ENCODE measurements at regions not wholly inside any gene's neighbourhood (a gene's known extent, or its start where the extent isn't known, plus 50 kb on each side); places are given as distances from the start of the nearest gene placed in this dataset.

- DNase-seq (ENCODE audit: low spot score in 2 of 2), result no peak
- Mint-ChIP-seq H3K27me3 (peaks cover 7% of the 10 kb centered on the region), H3K4me3 (no peak overlapping the region), H3K4me1 (no peaks in the 10 kb centered on the region), H3K36me3 (no peaks in the 10 kb centered on the region), H3K27ac (no peak overlapping the region), H3K9me3 (peaks cover 3% of the 10 kb centered on the region)
- no peak for ATAC-seq (ENCODE audit: low read depth)
Measured at GRCh38 chr20:24810676-24811407, 138.2 kb upstream of the CST7 start.

- Mint-ChIP-seq H3K9me3 (peaks cover 3% of the 10 kb centered on the region), H3K36me3 (no peaks in the 10 kb centered on the region), H3K4me3 (no peak overlapping the region), H3K27ac (no peak overlapping the region), H3K4me1 (no peaks in the 10 kb centered on the region), H3K27me3 (peaks cover 13% of the 10 kb centered on the region)
- DNase-seq (ENCODE audit: low spot score in 2 of 2), result no peak
- ATAC-seq (ENCODE audit: low read depth), result no peak
Measured at GRCh38 chr20:24812373-24812772, 136.7 kb upstream of the CST7 start.

GRCh38 chr20:24813080-24813479 is 136.0 kb upstream of the CST7 start:
- DNase-seq (ENCODE audit: low spot score in 2 of 2) (no peak), ATAC-seq (ENCODE audit: low read depth) (no peak)
- Mint-ChIP-seq H3K27me3 (peaks cover 13% of the 10 kb centered on the region), H3K27ac (no peak overlapping the region), H3K36me3 (no peaks in the 10 kb centered on the region), H3K9me3 (peaks cover 3% of the 10 kb centered on the region), H3K4me1 (no peaks in the 10 kb centered on the region), H3K4me3 (no peak overlapping the region)

DNA sequence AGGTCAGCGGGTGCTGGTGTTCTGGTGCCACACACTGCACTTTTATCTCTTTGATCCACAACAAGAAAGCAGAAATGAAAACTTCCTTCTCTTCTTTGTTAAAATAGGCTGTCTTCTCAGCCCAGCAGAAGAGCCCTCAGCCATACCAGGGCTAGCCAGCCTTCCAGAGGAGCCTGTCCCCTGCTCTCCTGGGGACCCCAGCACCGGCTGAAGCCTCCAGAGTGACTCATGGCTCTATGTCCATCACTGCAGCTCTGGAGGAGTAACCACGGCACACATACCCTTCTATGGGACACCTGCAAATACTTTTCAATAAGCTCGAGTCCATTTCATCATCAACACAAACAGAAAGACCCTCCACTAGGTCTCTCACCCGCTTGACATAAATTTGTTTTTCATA is 135.6 kb upstream of the CST7 start:
- ATAC-seq (ENCODE audit: low read depth) (no peak), DNase-seq (ENCODE audit: low spot score in 2 of 2) (no peak)
- no peak overlapping the region for H3K4me3 Mint-ChIP-seq
- no peak overlapping the region for H3K27ac Mint-ChIP-seq
- H3K4me1 Mint-ChIP-seq, result no peaks in the 10 kb centered on the region
- H3K27me3 Mint-ChIP-seq, result peaks cover 12% of the 10 kb centered on the region
- H3K36me3 Mint-ChIP-seq, result no peaks in the 10 kb centered on the region
- peaks cover 3% of the 10 kb centered on the region for H3K9me3 Mint-ChIP-seq

GRCh38 chr20:24813936-24814335 is 135.1 kb upstream of the CST7 start:
- H3K4me3 Mint-ChIP-seq, result no peak overlapping the region
- ATAC-seq (ENCODE audit: low read depth), result no peak
- no peak overlapping the region for H3K27ac Mint-ChIP-seq
- H3K9me3 Mint-ChIP-seq, result peaks cover 3% of the 10 kb centered on the region
- peaks cover 9% of the 10 kb centered on the region for H3K27me3 Mint-ChIP-seq
- H3K4me1 Mint-ChIP-seq, result no peaks in the 10 kb centered on the region
- DNase-seq (ENCODE audit: low spot score in 2 of 2), result no peak
- H3K36me3 Mint-ChIP-seq, result no peaks in the 10 kb centered on the region

DNA sequence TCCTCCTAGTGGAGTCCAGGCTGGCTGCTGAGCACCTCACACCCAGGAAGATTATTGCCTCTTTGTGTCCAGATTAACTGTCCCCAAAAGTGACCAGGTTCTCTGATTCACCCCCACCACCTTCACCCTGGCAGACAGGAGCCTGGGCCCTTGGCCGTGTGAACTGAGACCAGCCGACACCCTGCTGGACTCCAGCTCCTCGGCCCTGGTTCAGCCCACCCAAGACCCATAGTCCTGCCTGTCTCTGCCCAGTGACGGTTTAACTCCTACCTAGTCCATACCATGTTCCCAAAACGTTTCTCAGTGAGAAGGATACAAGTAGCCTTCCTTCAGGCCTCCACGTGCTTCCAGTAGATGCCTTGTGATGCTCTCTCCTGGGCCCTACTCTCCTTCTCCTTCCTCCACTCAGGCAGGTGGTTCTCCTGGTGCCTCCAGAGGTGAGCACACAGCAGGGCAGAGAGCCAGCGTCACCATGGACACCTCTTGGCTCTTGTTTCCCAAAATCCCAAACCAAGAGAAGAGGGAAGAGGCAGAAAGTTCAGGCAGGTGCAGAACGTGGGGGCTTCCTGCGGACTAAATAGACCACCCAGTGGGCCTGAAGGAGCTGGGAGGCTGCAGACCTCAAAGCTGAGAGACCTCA is 134.4 kb upstream of the CST7 start:
- H3K4me3 Mint-ChIP-seq, result no peak overlapping the region

DNA sequence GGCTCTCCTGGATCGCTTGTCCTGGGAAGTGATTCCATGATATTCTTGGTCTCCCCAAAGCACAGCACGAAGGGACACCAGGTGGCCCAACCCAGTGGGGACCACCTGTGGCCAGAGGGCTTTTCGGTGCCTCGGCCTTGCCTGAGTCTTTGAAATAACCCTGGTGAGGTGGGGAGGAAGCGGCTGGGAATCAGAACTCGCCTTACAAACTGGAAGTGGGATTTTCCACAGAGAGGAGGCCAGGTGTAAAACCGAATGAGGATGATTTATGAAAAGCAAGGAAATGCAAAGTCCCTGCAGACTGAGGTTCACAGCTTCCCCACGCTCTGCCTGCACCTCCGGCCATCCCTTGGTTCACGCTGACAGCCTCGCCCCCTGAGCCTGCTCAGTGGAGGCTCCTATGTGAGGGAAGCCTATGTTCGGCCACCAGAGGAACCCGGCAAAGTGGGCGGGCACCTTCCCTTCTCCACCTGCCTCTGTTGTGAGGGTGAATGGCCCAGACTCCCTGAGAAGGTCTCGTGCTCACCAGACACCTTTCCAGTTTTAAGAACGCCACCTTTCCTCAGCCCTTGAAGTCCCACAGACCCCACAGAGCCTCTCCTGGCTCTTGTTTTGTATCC is 133.8 kb upstream of the CST7 start:
- no peaks in the 10 kb centered on the region for H3K4me1 Mint-ChIP-seq
- no peak overlapping the region for H3K4me3 Mint-ChIP-seq
- H3K27me3 Mint-ChIP-seq, result peaks cover 10% of the 10 kb centered on the region
- no peak overlapping the region for H3K27ac Mint-ChIP-seq
- peaks cover 3% of the 10 kb centered on the region for H3K9me3 Mint-ChIP-seq
- H3K36me3 Mint-ChIP-seq, result no peaks in the 10 kb centered on the region
- no peak for ATAC-seq (ENCODE audit: low read depth)
- DNase-seq (ENCODE audit: low spot score in 2 of 2), result no peak

More for the DNA sequence above, 134.4 kb upstream of the CST7 start:
- Mint-ChIP-seq H3K9me3 (peaks cover 3% of the 10 kb centered on the region), H3K27me3 (peaks cover 10% of the 10 kb centered on the region), H3K4me1 (no peaks in the 10 kb centered on the region), H3K36me3 (no peaks in the 10 kb centered on the region), H3K27ac (no peak overlapping the region)
- ATAC-seq (ENCODE audit: low read depth) (no peak), DNase-seq (ENCODE audit: low spot score in 2 of 2) (no peak)

DNA sequence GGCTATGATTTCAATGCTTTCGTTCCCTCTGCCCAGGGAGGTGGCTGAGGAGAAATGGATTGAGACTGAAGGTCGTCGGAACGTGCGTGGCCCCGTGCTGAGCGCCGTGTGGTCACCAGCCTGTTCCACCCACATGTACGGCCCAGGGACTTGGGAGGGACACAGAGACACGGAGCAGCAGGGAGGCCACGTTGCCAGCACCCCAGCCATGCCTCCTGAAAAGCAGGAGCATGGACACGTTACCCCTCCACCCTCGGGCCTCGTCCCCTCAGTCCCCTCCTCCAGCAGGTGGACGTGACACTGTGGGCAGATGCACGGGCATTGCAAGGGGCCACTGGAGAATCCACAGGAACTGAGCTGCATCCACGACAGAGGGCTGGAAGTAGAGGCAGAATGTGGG is 133.1 kb upstream of the CST7 start:
- no peak for ATAC-seq (ENCODE audit: low read depth)

DNA sequence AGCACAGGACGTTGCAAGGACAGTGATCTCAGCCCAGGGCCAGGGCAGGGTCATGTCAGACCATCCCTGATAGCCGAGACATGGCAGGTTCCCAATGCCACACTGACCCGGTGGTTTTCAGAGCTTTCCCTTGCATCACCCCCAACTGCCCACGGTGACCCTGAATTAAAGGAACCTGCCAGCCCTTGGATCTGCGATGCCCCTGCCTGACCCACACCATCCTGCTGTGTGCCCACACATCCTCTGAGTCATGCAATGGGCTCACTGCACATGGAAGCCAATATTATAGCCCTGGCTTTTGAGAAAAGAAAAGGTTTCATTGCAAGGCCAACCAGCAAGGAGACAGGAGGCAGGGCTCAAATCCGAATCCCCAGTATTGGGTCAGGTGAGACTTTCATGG is 132.6 kb upstream of the CST7 start:
- no peak overlapping the region for H3K4me3 Mint-ChIP-seq
- peaks cover 3% of the 10 kb centered on the region for H3K9me3 Mint-ChIP-seq
- H3K36me3 Mint-ChIP-seq, result no peaks in the 10 kb centered on the region
- H3K4me1 Mint-ChIP-seq, result no peaks in the 10 kb centered on the region
- ATAC-seq (ENCODE audit: low read depth), result no peak
- H3K27ac Mint-ChIP-seq, result no peak overlapping the region
- H3K27me3 Mint-ChIP-seq, result peaks cover 10% of the 10 kb centered on the region
- DNase-seq (ENCODE audit: low spot score in 2 of 2), result no peak

More for the DNA sequence above, 133.1 kb upstream of the CST7 start:
- H3K36me3 Mint-ChIP-seq, result no peaks in the 10 kb centered on the region
- H3K9me3 Mint-ChIP-seq, result peaks cover 3% of the 10 kb centered on the region
- no peaks in the 10 kb centered on the region for H3K4me1 Mint-ChIP-seq
- H3K4me3 Mint-ChIP-seq, result no peak overlapping the region
- DNase-seq (ENCODE audit: low spot score in 2 of 2), result no peak
- peaks cover 10% of the 10 kb centered on the region for H3K27me3 Mint-ChIP-seq
- H3K27ac Mint-ChIP-seq, result no peak overlapping the region

- H3K36me3 Mint-ChIP-seq, result no peaks in the 10 kb centered on the region
- ATAC-seq (ENCODE audit: low read depth) (no peak), DNase-seq (ENCODE audit: low spot score in 2 of 2) (no peak)
- peaks cover 12% of the 10 kb centered on the region for H3K27me3 Mint-ChIP-seq
- no peaks in the 10 kb centered on the region for H3K4me1 Mint-ChIP-seq
- peaks cover 3% of the 10 kb centered on the region for H3K9me3 Mint-ChIP-seq
- H3K4me3 Mint-ChIP-seq, result no peak overlapping the region
- H3K27ac Mint-ChIP-seq, result no peak overlapping the region
Measured at GRCh38 chr20:24816907-24817306, 132.2 kb upstream of the CST7 start.

DNA sequence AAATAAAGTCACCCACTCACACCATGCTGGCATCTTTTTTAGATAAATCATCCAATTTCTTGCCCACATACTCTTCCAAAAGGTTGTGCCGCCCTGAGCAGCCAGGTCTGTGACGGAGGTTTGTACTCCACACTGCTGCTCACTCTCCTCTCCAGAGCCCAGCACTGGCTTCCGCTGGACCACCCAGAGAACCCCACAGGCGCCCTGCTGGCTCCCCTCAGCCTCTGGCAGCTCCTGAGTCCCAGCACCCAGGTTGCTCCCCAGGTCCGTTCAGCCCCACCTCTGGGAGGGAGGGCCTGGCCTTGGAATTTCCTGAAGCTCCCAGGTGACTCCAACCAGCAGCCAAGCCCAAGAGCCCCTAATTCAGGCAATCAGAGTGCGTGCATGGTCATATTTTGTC is 131.7 kb upstream of the CST7 start:
- peaks cover 16% of the 10 kb centered on the region for H3K27me3 Mint-ChIP-seq
- H3K9me3 Mint-ChIP-seq, result peaks cover 3% of the 10 kb centered on the region
- H3K36me3 Mint-ChIP-seq, result no peaks in the 10 kb centered on the region
- no peaks in the 10 kb centered on the region for H3K4me1 Mint-ChIP-seq
- H3K4me3 Mint-ChIP-seq, result no peak overlapping the region
- ATAC-seq (ENCODE audit: low read depth), result no peak
- H3K27ac Mint-ChIP-seq, result no peak overlapping the region
- no peak for DNase-seq (ENCODE audit: low spot score in 2 of 2)

DNA sequence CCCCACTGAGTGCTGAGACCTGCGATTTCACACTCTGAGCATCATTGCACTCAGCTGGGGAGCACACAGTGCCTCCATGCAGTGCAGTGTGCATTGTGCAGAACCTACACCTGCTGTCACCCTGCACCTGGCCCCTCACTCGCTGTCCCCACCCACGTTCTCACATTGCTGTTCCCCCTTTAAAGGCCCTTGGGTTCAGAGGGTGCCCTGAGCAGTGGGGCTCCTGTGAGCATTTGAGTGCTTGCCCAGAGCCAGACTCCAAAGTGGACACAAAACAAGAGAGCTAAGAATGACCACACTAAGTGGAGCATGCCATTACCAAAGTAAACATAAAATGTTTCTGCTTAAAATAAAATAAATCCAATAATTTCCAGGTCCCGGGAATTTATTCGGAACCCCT is 131.0 kb upstream of the CST7 start:
- H3K36me3 Mint-ChIP-seq, result no peaks in the 10 kb centered on the region
- no peak for DNase-seq (ENCODE audit: low spot score in 2 of 2)
- peaks cover 16% of the 10 kb centered on the region for H3K27me3 Mint-ChIP-seq
- no peak overlapping the region for H3K4me3 Mint-ChIP-seq
- H3K27ac Mint-ChIP-seq, result no peak overlapping the region
- no peaks in the 10 kb centered on the region for H3K9me3 Mint-ChIP-seq
- no peaks in the 10 kb centered on the region for H3K4me1 Mint-ChIP-seq
- ATAC-seq (ENCODE audit: low read depth), result no peak

DNA sequence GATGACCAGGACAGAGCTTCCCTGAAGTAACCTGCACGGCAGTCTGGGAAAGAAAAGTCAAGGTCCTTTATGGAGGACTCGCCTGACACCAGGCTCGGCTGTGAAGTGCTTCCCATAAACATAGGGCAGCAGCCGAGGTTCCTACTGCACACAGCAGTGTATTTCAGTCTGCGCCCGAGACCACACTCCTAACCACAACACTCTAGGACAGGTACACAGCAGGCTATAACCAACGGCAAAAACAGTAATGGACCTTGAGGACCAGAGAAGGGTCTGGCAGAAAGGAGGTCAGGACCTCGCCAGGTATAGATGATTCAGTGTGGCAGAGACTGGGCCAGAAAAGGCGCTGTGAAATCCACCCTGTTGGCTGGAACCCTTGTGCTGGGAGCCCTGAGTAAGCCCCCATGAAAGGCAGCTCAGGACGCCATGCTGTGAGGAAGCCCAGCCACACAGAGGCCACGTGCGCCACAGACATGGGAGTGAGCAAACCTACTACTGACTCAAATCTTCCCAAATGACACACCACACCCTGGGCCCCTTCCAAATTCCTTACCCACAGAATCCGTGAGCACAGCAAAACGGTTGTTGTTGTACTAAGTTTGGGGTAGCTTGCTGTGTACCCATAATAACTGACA is 129.6 kb upstream of the CST7 start:
- no peaks in the 10 kb centered on the region for H3K9me3 Mint-ChIP-seq

GRCh38 chr20:24820345-24820744 is 128.7 kb upstream of the CST7 start:
- Mint-ChIP-seq H3K9me3 (no peaks in the 10 kb centered on the region), H3K36me3 (no peaks in the 10 kb centered on the region), H3K27me3 (peaks cover 14% of the 10 kb centered on the region), H3K4me3 (no peak overlapping the region), H3K4me1 (no peaks in the 10 kb centered on the region), H3K27ac (no peak overlapping the region)
- DNase-seq (ENCODE audit: low spot score in 2 of 2), result no peak
- no peak for ATAC-seq (ENCODE audit: low read depth)

More for the DNA sequence above, 129.6 kb upstream of the CST7 start:
- Mint-ChIP-seq H3K4me1 (no peaks in the 10 kb centered on the region), H3K27ac (no peak overlapping the region), H3K36me3 (no peaks in the 10 kb centered on the region), H3K4me3 (no peak overlapping the region), H3K27me3 (peaks cover 16% of the 10 kb centered on the region)
- DNase-seq (ENCODE audit: low spot score in 2 of 2) (no peak), ATAC-seq (ENCODE audit: low read depth) (no peak)

All from memory B cell (primary cell).